HG03175 (cell line): ENCODE measurements at regions not wholly inside any gene's neighbourhood (a gene's known extent, or its start where the extent isn't known, plus 50 kb on each side); places are given as distances from the start of the nearest gene placed in this dataset.
"Not testable (repeated sequence)": the region's sequence is repeated elsewhere in the genome, so short reads cannot be mapped to it uniquely, and the experiment has no call there.

Experiments used
- ATAC-seq: cut with Tn5 transposase; IDR thresholded peaks from one replicate; pipeline ENCODE4 v1.9.1; 2021; ENCODE audit warnings: mild to moderate bottlenecking, moderate library complexity; ENCODE audit not compliant: unreplicated experiment

GRCh38 chr3:87898971-87899370 lies 159.8 kb downstream of the CGGBP1 start:
- ATAC-seq: no peak

DNA sequence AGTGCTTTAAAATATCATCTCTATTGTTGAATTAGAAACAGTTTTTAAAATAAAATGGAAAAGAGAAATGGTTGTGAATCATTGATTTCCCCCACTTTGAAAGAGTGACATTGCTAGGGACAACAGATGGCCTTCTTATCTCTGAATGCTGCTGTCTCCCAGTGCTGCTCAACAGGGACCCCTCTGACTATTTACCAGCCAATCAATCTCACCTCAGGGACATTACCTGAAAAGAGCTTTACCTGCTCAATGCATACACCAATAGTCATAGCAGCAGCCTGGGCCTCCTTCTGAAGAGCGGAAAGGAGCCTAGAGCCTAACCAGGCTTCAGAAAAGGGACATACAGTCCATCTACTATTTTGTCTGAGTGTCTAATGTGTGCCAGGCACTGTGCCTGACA lies 162.8 kb downstream of the CGGBP1 start:
- ATAC-seq: no peak

DNA sequence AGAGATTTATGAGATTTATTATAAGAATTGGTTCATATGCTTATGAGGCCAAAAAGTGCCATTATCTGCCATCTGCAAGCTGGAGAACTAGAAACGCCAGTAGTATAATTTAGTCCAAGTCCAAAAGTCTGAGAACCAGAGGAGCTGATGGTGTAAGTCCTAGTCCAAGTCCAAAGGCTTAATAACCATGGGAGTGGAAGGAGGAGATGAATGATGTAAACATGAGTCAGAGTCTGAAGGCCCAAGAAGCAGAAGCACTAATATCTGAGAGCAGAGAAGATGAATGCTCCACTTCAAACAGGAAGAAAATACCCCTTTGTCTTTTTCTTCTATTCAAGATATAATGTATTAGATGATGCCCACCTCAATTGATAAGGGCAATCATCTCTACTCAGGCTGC lies 185.7 kb downstream of the CGGBP1 start:
- ATAC-seq: no peak

DNA sequence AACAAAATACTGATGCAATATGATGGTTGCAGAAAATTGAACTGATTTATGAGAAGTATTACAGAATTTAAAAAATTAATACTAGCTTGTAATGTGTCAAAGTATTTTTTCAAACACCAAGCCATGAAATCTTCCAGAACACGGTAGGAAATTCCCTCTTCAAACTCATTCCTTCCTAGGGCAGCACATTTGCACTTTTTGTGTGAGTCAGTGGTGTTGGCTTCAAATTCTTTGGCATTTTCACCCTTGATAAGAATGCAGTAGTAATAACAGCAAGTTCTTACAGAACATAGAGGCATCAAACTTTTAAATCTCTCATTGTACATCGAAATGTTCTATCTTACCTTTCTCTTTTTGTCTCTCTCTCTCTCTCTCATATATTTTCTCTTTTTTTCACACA lies 191.8 kb downstream of the CGGBP1 start:
- ATAC-seq: no peak

- ATAC-seq: no peak
Observed at GRCh38 chr3:87856126-87856525, 202.7 kb downstream of the CGGBP1 start.

GRCh38 chr3:87855616-87856015 lies 203.2 kb downstream of the CGGBP1 start:
- no peak for ATAC-seq

DNA sequence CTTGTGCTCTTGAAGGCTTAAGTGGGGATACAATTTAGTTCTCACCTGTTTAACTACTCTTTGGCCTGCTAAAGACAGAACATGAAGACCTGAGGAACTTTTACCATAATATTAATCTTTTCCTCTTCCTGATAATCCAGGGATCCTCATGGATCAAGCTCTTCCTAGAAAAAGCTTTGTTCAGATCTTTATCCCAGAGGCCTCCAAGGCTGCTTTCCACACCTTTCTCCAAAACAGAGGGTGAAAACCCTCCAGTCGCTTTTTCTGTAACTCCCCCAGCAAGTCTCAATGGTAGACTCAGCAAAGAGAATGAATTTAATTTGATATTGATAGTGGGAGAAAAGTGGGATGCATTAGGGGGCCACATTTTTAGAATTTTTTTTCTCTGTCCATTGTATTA lies 203.6 kb downstream of the CGGBP1 start:
- no peak for ATAC-seq

GRCh38 chr3:87848003-87848402 lies 210.8 kb downstream of the CGGBP1 start:
- ATAC-seq: no peak

DNA sequence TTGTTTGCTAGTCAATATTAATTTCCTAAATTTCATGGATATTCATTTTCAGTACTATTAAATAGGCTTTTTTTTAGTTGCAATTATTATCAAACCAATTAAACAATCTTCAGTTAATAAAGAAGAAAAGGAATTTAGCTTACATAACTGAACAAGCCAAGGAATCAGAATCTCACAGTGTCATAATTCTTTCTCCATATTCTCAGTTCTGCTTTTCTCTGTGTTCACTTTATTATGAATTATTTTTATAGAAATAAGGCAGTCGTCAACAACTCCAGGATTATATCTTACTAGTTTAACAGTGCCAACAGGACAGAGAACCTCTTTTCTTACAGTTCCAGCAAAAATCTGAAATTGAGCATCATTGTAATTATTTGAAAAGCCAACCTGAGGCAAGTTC lies 221.7 kb downstream of the CGGBP1 start:
- no peak for ATAC-seq

- ATAC-seq: no peak
Observed at GRCh38 chr3:87836026-87836425, 222.8 kb downstream of the CGGBP1 start.

- no peak for ATAC-seq
Observed at GRCh38 chr3:87835236-87835635, 223.6 kb downstream of the CGGBP1 start.

- ATAC-seq: no peak
Observed at GRCh38 chr3:87834327-87834726, 224.5 kb downstream of the CGGBP1 start.

DNA sequence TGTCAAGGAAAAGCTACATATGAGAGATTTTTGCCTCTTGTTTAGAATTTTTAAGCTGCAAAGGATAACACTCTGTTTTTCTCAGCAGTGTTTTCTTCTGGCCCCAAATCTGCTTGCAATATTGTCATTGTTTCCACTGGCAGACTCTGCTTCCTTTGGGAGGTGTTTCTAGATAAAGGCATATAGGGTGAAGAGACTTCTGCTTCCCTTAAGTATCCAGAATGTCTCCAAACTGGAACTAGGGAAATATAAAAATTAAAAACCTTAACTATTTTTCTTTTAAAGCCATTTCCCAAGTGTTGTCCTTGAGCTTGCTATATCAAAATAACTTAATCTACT lies 225.8 kb downstream of the CGGBP1 start:
- no peak for ATAC-seq

DNA sequence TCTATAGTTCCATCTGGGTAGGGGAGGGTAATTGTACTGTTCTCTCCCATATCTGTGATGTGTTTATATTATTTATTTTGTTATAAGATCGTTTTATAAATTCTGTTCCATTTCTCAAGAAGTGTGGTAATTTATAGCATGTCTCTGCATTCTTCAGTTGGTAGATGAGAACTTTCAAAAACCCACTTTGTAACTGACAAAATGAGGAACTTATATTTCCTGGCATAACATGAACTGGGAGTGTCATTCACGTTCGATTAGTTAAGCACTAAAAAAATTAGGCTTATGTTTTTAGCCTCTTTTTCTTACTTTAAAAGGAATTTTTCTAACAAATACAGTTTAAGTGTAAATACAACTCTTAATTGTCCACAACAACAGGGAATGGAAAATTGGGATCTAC lies 230.8 kb downstream of the CGGBP1 start:
- ATAC-seq: no peak

DNA sequence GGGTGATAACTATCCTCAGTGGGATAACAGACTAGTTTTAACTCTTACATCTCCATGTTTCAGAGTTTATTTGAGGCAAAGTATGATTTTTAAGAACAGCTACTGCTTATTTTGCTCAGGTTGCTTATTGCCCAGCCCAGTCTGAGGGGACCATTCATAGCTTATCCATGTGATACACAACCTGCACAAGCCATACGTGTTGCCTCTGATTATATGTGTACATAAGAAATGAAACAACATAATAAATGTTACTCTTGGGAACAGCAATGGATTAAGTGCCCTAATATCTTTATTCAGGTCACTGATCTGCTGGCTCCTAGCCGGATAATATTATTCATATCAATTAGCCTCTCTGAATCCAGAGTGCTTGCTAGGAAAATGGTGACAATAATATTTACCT lies 236.2 kb downstream of the CGGBP1 start:
- ATAC-seq: no peak

DNA sequence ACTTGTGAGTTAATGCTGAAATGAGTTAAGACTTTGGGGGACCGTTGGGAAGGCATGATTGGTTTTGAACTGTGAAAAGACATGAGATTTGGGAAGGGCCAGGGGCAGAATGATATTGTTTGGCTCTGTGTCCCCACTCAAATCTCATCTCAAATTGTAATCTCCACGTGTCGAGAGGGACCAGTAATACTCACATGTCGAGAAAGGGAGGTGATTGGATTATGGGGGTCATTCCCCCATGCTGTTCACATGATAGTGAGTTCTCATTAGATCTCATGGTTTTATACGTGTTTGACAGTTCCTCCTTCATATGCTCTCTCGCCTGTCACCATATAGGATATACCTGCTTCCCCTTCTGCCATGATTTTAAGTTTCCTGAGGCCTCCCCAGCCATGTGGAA lies 245.3 kb downstream of the CGGBP1 start:
- not testable (repeated sequence) for ATAC-seq

DNA sequence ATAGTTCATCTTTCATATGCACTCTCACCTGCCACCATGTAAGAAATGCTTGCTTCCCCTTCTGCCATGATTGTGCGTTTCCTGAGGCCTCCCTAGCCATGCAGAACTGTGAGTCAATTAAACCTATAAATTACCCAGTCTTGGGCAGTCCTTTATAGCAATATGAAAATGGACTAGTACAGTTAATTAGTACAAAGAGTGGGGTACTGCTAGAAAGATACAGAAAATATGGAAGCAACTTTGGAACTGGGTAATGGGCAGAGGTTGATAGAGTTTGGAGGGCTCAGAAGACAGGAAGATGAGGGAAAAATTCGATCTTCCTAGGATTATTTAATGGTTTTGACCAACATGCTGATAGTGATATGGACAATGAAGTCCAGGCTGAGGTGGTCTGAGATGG lies 246.9 kb downstream of the CGGBP1 start:
- ATAC-seq: no peak

DNA sequence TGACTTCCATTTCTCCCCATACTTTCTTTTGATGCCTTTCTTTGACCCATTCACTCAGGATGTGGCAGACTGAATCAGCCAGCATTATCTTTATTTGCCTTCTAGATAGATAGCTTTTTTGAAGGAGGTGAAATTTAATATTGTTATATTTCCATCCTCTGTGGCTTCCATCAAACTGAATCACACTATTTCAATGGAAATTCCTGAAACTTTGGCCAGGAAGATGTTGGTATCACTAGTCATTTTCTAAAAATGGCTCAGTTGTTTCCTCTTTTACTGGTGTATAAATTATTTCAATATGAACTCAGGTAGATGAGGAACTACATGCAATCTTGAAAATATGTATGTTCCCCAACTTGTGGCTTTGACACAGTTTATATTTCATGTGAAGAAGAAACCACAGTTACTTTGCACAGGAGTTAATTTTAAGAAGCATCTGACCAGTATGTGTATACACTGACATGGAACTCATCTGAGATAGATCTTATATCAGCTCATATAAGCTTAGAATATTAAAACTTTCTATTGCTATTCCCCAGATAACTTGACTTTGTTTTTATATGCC lies 248.3 kb downstream of the CGGBP1 start:
- ATAC-seq: no peak

- peak; percentile 93 for ATAC-seq
Observed at GRCh38 chr3:87805670-87806069, 253.1 kb downstream of the CGGBP1 start.

- no peak for ATAC-seq
Observed at GRCh38 chr3:87801409-87801808, 257.4 kb downstream of the CGGBP1 start.

DNA sequence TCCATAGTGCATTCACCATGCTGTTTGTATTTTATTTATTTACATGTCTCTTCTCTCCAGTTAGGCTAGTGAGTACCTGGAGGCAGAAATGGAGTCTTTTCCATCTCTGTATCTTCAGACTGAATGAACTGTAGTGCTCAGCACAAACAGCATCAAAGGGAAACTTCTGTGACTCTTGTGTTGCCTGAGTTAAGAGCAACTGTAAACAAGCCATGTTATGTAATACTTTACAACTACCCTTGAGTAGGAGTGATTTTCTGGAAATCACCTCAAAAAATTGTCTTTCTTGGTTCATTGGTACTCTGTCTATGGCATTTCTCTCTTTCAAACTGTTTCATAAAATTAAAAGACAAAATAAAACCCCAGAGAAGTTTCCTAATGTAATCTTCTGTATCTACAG lies 258.3 kb downstream of the CGGBP1 start:
- no peak for ATAC-seq

GRCh38 chr3:87798567-87798947 lies 260.2 kb downstream of the CGGBP1 start:
- no peak for ATAC-seq

GRCh38 chr3:87797872-87798566 lies 260.8 kb downstream of the CGGBP1 start:
- no peak for ATAC-seq
